Fibroblast of villous mesenchyme (primary cell): ENCODE measurements at regions not wholly inside any gene's neighbourhood (a gene's known extent, or its start where the extent isn't known, plus 50 kb on each side); places are given as distances from the start of the nearest gene placed in this dataset.
A peak's percentile ranks its signal among the peaks of the same experiment; 100 is the strongest.

Experiments used
- DNase-seq: peaks from one replicate; pipeline ENCODE4 v3.0.0-alpha.2; 2010; ENCODE audit warnings: low read depth
- H3K4me3 ChIP-seq: 2 replicates; pipeline ENCODE4 v1.5.1; 2011; ENCODE audit warnings: low read depth, mild to moderate bottlenecking, low read length
- CTCF ChIP-seq: IDR thresholded peaks from 2 replicates; pipeline ENCODE4 v1.5.1; 2012; ENCODE audit warnings: low read depth, mild to moderate bottlenecking, low read length; ENCODE audit not compliant: insufficient read depth

GRCh38 chr6:156691018-156691417 lies 86.2 kb upstream of the ARID1B start:
- DNase-seq = no peak
- H3K4me3 ChIP-seq = no peak overlapping the region
- no peak for TF ChIP-seq CTCF

- TF ChIP-seq CTCF = no peak
- DNase-seq = no peak
- no peak overlapping the region for H3K4me3 ChIP-seq
Measured at GRCh38 chr6:156689656-156690055, 87.5 kb upstream of the ARID1B start.

- DNase-seq = no peak
- TF ChIP-seq CTCF = no peak
- H3K4me3 ChIP-seq = no peak overlapping the region
Measured at GRCh38 chr6:156688620-156688971, 88.6 kb upstream of the ARID1B start.

GRCh38 chr6:156687789-156688619 lies 89.2 kb upstream of the ARID1B start:
- TF ChIP-seq CTCF = no peak
- H3K4me3 ChIP-seq = peak overlapping the region; percentile 71
- peak; percentile 16 for DNase-seq

- no peak for TF ChIP-seq CTCF
- H3K4me3 ChIP-seq = peak overlapping the region; percentile 78
- DNase-seq = peak; percentile 85
Measured at GRCh38 chr6:156686995-156687788, 90.0 kb upstream of the ARID1B start.

GRCh38 chr6:156686301-156686994 lies 90.7 kb upstream of the ARID1B start:
- peak; percentile 62 for DNase-seq
- peak overlapping the region; percentile 78 for H3K4me3 ChIP-seq
- peak; percentile 36 for TF ChIP-seq CTCF
